Right lobe of liver (tissue), 4 donors: ENCODE measurements at regions not wholly inside any gene's neighbourhood (a gene's known extent, or its start where the extent isn't known, plus 50 kb on each side); places are given as distances from the start of the nearest gene placed in this dataset.
"Not testable (repeated sequence)": the region's sequence is repeated elsewhere in the genome, so short reads cannot be mapped to it uniquely, and the experiment has no call there.

ENCODE experiments used
- CTCF ChIP-seq, 4 donors: fragments of 200-600 bp in 3 of 4; fragments of 450-650 bp in 1 of 4; IDR thresholded peaks; one replicate each; pipeline versions ENCODE4 v1.5.1 to v1.8.0; 2016 to 2022; ENCODE audit warnings: antibody characterized with exemption in 4 of 4, mild to moderate bottlenecking in 2 of 4
- POLR2A ChIP-seq: fragments of 450-650 bp; IDR thresholded peaks from one replicate; pipeline ENCODE4 v1.6.1; 2017; ENCODE audit warnings: antibody characterized with exemption, mild to moderate bottlenecking
- donor health status: DM: no; HTN: no; CAD: no.
- donor health status: DM: no; HTN: no; CAD: no.
- donor health status: DM: no; HTN: yes; CAD: no.

GRCh38 chr3:137872589-137872988 lies 108.5 kb downstream of the SOX14 start:
- not testable (repeated sequence) for TF ChIP-seq POLR2A; CTCF (IDR thresholded peaks at IDR 0.05)
